GM19463 (cell line): ENCODE measurements at regions not wholly inside any gene's neighbourhood (a gene's known extent, or its start where the extent isn't known, plus 50 kb on each side); places are given as distances from the start of the nearest gene placed in this dataset.

Experiments used
- ATAC-seq: cut with Tn5 transposase; IDR thresholded peaks from one replicate; pipeline ENCODE4 v1.9.1; 2021; ENCODE audit warnings: mild to moderate bottlenecking, moderate library complexity; ENCODE audit not compliant: unreplicated experiment

- no peak for ATAC-seq
Observed at GRCh38 chr14:98962118-98962517, 309.9 kb downstream of the BCL11B start.

GRCh38 chr14:98963610-98964009 is 308.4 kb downstream of the BCL11B start:
- no peak for ATAC-seq

- no peak for ATAC-seq
Observed at GRCh38 chr14:98964171-98964570, 307.8 kb downstream of the BCL11B start.

GRCh38 chr14:98965076-98965475 is 306.9 kb downstream of the BCL11B start:
- ATAC-seq, result no peak

- ATAC-seq, result no peak
Observed at GRCh38 chr14:98966016-98966415, 306.0 kb downstream of the BCL11B start.

- ATAC-seq, result no peak
Observed at GRCh38 chr14:98966475-98967162, 305.4 kb downstream of the BCL11B start.

GRCh38 chr14:98974113-98974512 is 297.9 kb downstream of the BCL11B start:
- ATAC-seq, result no peak

GRCh38 chr14:98976271-98976670 is 295.7 kb downstream of the BCL11B start:
- no peak for ATAC-seq

GRCh38 chr14:98977451-98977850 is 294.5 kb downstream of the BCL11B start:
- ATAC-seq, result no peak

- no peak for ATAC-seq
Observed at GRCh38 chr14:98982986-98983385, 289.0 kb downstream of the BCL11B start.

- no peak for ATAC-seq
Observed at GRCh38 chr14:98984027-98984718, 287.8 kb downstream of the BCL11B start.

- ATAC-seq, result no peak
Observed at GRCh38 chr14:98984719-98985041, 287.3 kb downstream of the BCL11B start.

- ATAC-seq, result no peak
Observed at GRCh38 chr14:98993818-98994217, 278.2 kb downstream of the BCL11B start.

- ATAC-seq, result no peak
Observed at GRCh38 chr14:98994561-98994960, 277.4 kb downstream of the BCL11B start.

- no peak for ATAC-seq
Observed at GRCh38 chr14:98997526-98998205, 274.3 kb downstream of the BCL11B start.

- no peak for ATAC-seq
Observed at GRCh38 chr14:98999345-98999744, 272.7 kb downstream of the BCL11B start.

- no peak for ATAC-seq
Observed at GRCh38 chr14:98999901-99000300, 272.1 kb downstream of the BCL11B start.

GRCh38 chr14:99001241-99001640 is 270.8 kb downstream of the BCL11B start:
- no peak for ATAC-seq

- no peak for ATAC-seq
Observed at GRCh38 chr14:99003646-99004045, 268.4 kb downstream of the BCL11B start.

GRCh38 chr14:99004112-99004511 is 267.9 kb downstream of the BCL11B start:
- ATAC-seq, result no peak

GRCh38 chr14:99006276-99006675 is 265.7 kb downstream of the BCL11B start:
- no peak for ATAC-seq

- no peak for ATAC-seq
Observed at GRCh38 chr14:99007795-99008194, 264.2 kb downstream of the BCL11B start.
